ENCODE measurements at regions not wholly inside any gene's neighbourhood (a gene's known extent, or its start where the extent isn't known, plus 50 kb on each side); places are given as distances from the start of the nearest gene placed in this dataset.

DNA sequence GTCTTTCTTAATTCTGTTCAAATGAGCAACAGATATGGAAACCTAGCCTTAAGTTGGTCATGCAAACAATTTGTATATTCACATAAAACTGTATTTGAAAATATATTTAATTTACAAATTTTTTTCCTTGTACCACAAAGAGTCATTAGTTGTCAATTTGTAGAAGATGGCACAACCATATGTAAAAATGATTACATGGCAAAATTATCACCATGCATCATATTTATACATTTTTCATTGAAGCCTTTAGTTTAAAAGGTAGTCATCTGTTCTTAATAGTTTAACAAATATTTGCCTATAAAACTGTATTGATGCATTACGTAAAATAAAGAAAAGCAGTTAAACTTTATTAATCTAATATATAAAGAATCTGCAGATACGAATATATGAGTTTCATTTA is 1306.8 kb upstream of the ADGRB3 start:
- Histone ChIP-seq H2BK15ac (ENCODE audit: low read length) (no peak overlapping the region), H3K27ac (ENCODE audit: low read depth, low read length) (no peak overlapping the region), H2AFZ (ENCODE audit: low read length) (no peak overlapping the region), H4K5ac (ENCODE audit: insufficient read length, low read depth, low read length) (no peak overlapping the region), H3K18ac (ENCODE audit: extremely low read depth, low read length) (no peak overlapping the region), H3K56ac (replicated peaks; ENCODE audit: insufficient read length, low read depth, low read length) (no peak overlapping the region), H3K23me2 (ENCODE audit: low read depth, low read length) (no peaks in the 10 kb centered on the region), H4K91ac (replicated peaks; ENCODE audit: insufficient read length, low read length) (no peak overlapping the region), H2BK20ac (ENCODE audit: low read length) (no peak overlapping the region), H3K23ac (ENCODE audit: insufficient read length) (no peak overlapping the region), H3K79me1 (ENCODE audit: low read depth, low read length) (no peaks in the 10 kb centered on the region), H3K79me2 (ENCODE audit: control insufficient read depth in 1 of 2, insufficient read depth in 2 of 2, low read length in 2 of 2) (no peaks in the 10 kb centered on the region), H3K14ac (ENCODE audit: insufficient read length) (no peak overlapping the region), H3K9ac (replicated peaks in 1 of 4; ENCODE audit: extremely low read depth in 1 of 4, low read depth in 3 of 4, low read length in 3 of 4) (no peak overlapping the region), H3K4me2 (ENCODE audit: insufficient read depth in 1 of 2, low read depth in 2 of 2, low read length in 2 of 2) (no peak overlapping the region), H2BK5ac (ENCODE audit: low read depth, low read length) (no peak overlapping the region), H3K9me3 (ENCODE audit: insufficient read depth in 2 of 2, low read depth in 1 of 2, low read length in 1 of 2) (no peaks in the 10 kb centered on the region), H2BK120ac (replicated peaks; ENCODE audit: low read depth, low read length) (no peak overlapping the region), H3K27me3 (replicated peaks in 1 of 4; ENCODE audit: control insufficient read depth in 3 of 4, extremely low read depth in 1 of 4, insufficient read depth in 3 of 4, low read length in 3 of 4) (no peaks in the 10 kb centered on the region), H3K4me1 (replicated peaks in 1 of 4; ENCODE audit: control insufficient read depth in 3 of 4, insufficient read depth in 4 of 4, low read length in 3 of 4) (no peaks in the 10 kb centered on the region), H4K20me1 (replicated peaks in 1 of 2; ENCODE audit: control insufficient read depth in 1 of 2, insufficient read depth in 2 of 2, low read length in 2 of 2) (no peaks in the 10 kb centered on the region), H3K4me3 (ENCODE audit: extremely low read depth in 1 of 4, insufficient read depth in 2 of 4, low read depth in 3 of 4, low read length in 4 of 4) (no peak overlapping the region), H3K4ac (replicated peaks; ENCODE audit: insufficient read length, low read depth, low read length) (no peak overlapping the region), H3K36me3 (ENCODE audit: control insufficient read depth in 2 of 4, insufficient read depth in 4 of 4, low read length in 3 of 4) (no peaks in the 10 kb centered on the region), H2BK12ac (ENCODE audit: low read depth, low read length) (no peak overlapping the region), H4K8ac (ENCODE audit: extremely low read depth, insufficient read depth, low read length) (no peak overlapping the region), H2AK5ac (ENCODE audit: low read depth, low read length) (no peak overlapping the region)
- DNase-seq (ENCODE audit: low read depth in 1 of 2, low spot score in 2 of 2) (no peak), FAIRE-seq (no peak)
- ChIA-PET POLR2A (ENCODE audit: partially characterized antibody) (no interaction called here), CTCF (ENCODE audit: partially characterized antibody) (no interaction called here)
- 47% methylated on average over 2 of the region's 2 CpGs; no CpG with 5 or more reads in 1 of the 2 experiments for WGBS, 2 experiments (ENCODE audit: extremely low coverage in 1 of 2, insufficient coverage in 1 of 2, insufficient read length in 1 of 2, insufficient replicate concordance in 2 of 2, low coverage in 1 of 2, low lambda C conversion rate in 2 of 2, missing lambda C conversion rate in 1 of 2)
- TF ChIP-seq SP1 (IDR thresholded peaks at IDR 0.05; ENCODE audit: low read depth, low read length): no peak
- TF ChIP-seq, protein P1, sequence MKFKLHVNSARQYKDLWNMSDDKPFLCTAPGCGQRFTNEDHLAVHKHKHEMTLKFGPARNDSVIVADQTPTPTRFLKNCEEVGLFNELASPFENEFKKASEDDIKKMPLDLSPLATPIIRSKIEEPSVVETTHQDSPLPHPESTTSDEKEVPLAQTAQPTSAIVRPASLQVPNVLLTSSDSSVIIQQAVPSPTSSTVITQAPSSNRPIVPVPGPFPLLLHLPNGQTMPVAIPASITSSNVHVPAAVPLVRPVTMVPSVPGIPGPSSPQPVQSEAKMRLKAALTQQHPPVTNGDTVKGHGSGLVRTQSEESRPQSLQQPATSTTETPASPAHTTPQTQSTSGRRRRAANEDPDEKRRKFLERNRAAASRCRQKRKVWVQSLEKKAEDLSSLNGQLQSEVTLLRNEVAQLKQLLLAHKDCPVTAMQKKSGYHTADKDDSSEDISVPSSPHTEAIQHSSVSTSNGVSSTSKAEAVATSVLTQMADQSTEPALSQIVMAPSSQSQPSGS (IDR thresholded peaks at IDR 0.05; ENCODE audit: low read length): no peak
- TF ChIP-seq, protein P2, sequence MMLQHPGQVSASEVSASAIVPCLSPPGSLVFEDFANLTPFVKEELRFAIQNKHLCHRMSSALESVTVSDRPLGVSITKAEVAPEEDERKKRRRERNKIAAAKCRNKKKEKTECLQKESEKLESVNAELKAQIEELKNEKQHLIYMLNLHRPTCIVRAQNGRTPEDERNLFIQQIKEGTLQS (IDR thresholded peaks at IDR 0.05; ENCODE audit: insufficient read depth, low read depth, low read length): no peak
- TF ChIP-seq BCL11A (IDR thresholded peaks at IDR 0.05; ENCODE audit: low read depth in 2 of 2, low read length in 2 of 2): no peak
- TF ChIP-seq EP300 (IDR thresholded peaks at IDR 0.05; ENCODE audit: borderline replicate concordance in 1 of 2, low read depth in 2 of 2, low read length in 2 of 2): no peak
- TF ChIP-seq SIRT6 (IDR thresholded peaks at IDR 0.05; ENCODE audit: low read length): no peak
- TF ChIP-seq EZH2 (IDR thresholded peaks at IDR 0.05; ENCODE audit: low read depth, low read length, severe bottlenecking): no peak
- no peak for TF ChIP-seq POLR2AphosphoS5 (IDR thresholded peaks at IDR 0.05; ENCODE audit: low read depth, low read length)

Data from H1 (cell line).